ENCODE measurements at regions not wholly inside any gene's neighbourhood (a gene's known extent, or its start where the extent isn't known, plus 50 kb on each side); places are given as distances from the start of the nearest gene placed in this dataset.

GRCh38 chr1:186620566-186621350 lies 59.5 kb downstream of the PTGS2 start:
- DNase-seq = no peak
- intact Hi-C loops (cut with DNase I) = no loop called here

GRCh38 chr1:186618401-186619170 lies 61.6 kb downstream of the PTGS2 start:
- intact Hi-C loops (cut with DNase I) = no loop called here
- DNase-seq = peak in 22 of 42 donors; percentile 4 to 59 (median 22)

GRCh38 chr1:186617926-186618325 lies 62.3 kb downstream of the PTGS2 start:
- intact Hi-C loops (cut with DNase I) = no loop called here
- peak in 1 of 42 donors; percentile 6 for DNase-seq

- intact Hi-C loops (cut with DNase I) = no loop called here
- no peak for DNase-seq
Observed at GRCh38 chr1:186616511-186616910, 63.7 kb downstream of the PTGS2 start.

GRCh38 chr1:186615332-186615731 lies 64.9 kb downstream of the PTGS2 start:
- DNase-seq = no peak
- intact Hi-C loops (cut with DNase I) = no loop called here

GRCh38 chr1:186611156-186611555 lies 69.1 kb downstream of the PTGS2 start:
- intact Hi-C loops (cut with DNase I) = no loop called here
- DNase-seq = no peak

GRCh38 chr1:186609183-186609582 lies 71.0 kb downstream of the PTGS2 start:
- intact Hi-C loops (cut with DNase I) = no loop called here
- DNase-seq = no peak

GRCh38 chr1:186605762-186606350 lies 74.4 kb downstream of the PTGS2 start:
- intact Hi-C loops (cut with DNase I) = no loop called here
- DNase-seq = peak in 28 of 42 donors; percentile 4 to 67 (median 32)

GRCh38 chr1:186595969-186596368 lies 84.3 kb downstream of the PTGS2 start:
- no peak for DNase-seq
- intact Hi-C loops (cut with DNase I) = no loop called here

- intact Hi-C loops (cut with DNase I) = no loop called here
- no peak for DNase-seq
Observed at GRCh38 chr1:186578325-186579016, 101.8 kb downstream of the PTGS2 start.

GRCh38 chr1:186577633-186578032 lies 102.6 kb downstream of the PTGS2 start:
- no peak for DNase-seq
- intact Hi-C loops (cut with DNase I) = no loop called here

GRCh38 chr1:186577216-186577615 lies 103.0 kb downstream of the PTGS2 start:
- no peak for DNase-seq
- intact Hi-C loops (cut with DNase I) = no loop called here

- intact Hi-C loops (cut with DNase I) = no loop called here
- DNase-seq = no peak
Observed at GRCh38 chr1:186575348-186575747, 104.9 kb downstream of the PTGS2 start.

- DNase-seq = no peak
- intact Hi-C loops (cut with DNase I) = no loop called here
Observed at GRCh38 chr1:186574926-186575325, 105.3 kb downstream of the PTGS2 start.

- intact Hi-C loops (cut with DNase I) = no loop called here
- DNase-seq = no peak
Observed at GRCh38 chr1:186572509-186572908, 107.7 kb downstream of the PTGS2 start.

- intact Hi-C loops (cut with DNase I) = no loop called here
- no peak for DNase-seq
Observed at GRCh38 chr1:186571771-186572170, 108.5 kb downstream of the PTGS2 start.

GRCh38 chr1:186569856-186570255 lies 108.9 kb upstream of the PDC start:
- no peak for DNase-seq
- intact Hi-C loops (cut with DNase I) = no loop called here

GRCh38 chr1:186568221-186568620 lies 107.3 kb upstream of the PDC start:
- intact Hi-C loops (cut with DNase I) = no loop called here
- DNase-seq = no peak

- DNase-seq = no peak
- intact Hi-C loops (cut with DNase I) = no loop called here
Observed at GRCh38 chr1:186566140-186566855, 105.4 kb upstream of the PDC start.

All from head of caudate nucleus (tissue), 42 donors.